H1 (cell line): ENCODE measurements at regions not wholly inside any gene's neighbourhood (a gene's known extent, or its start where the extent isn't known, plus 50 kb on each side); places are given as distances from the start of the nearest gene placed in this dataset.

Experiments
- ASH2L ChIP-seq: fragments of 200-600, 300-600 bp; sonication (generic); IDR thresholded peaks from one replicate; pipeline ENCODE4 v1.7.1; 2017; ENCODE audit warnings: low read length
- BCL11A ChIP-seq, 2 experiments: IDR thresholded peaks; one replicate each; pipeline ENCODE4 v1.6.1; 2011; ENCODE audit warnings: low read depth in 2 of 2, low read length in 2 of 2, mild to moderate bottlenecking in 2 of 2
- CBX8 ChIP-seq: fragments of 300-800, 300-1000 bp; sonication (generic); IDR thresholded peaks from 2 replicates; pipeline ENCODE4 v1.7.1; 2016; ENCODE audit warnings: low read depth, low read length, borderline replicate concordance
- CHD7 ChIP-seq: fragments of 300-600 bp; sonication (generic); IDR thresholded peaks from 2 replicates; pipeline ENCODE4 v1.7.1; 2012; ENCODE audit warnings: low read length, moderate library complexity, mild to moderate bottlenecking, inconsistent platforms; ENCODE audit not compliant: insufficient replicate concordance
- EZH2 ChIP-seq: fragments of 200-600 bp; sonication (generic); IDR thresholded peaks from 2 replicates; pipeline ENCODE4 v1.7.1; 2012; ENCODE audit warnings: low read depth, mild to moderate bottlenecking, moderate library complexity, low read length, inconsistent platforms; ENCODE audit not compliant: severe bottlenecking
- NRF1 ChIP-seq: IDR thresholded peaks from 2 replicates; pipeline ENCODE4 v1.6.1; 2011; ENCODE audit warnings: mild to moderate bottlenecking, low read depth, low read length, improper control_type of control experiment
- PHF8 ChIP-seq: fragments of 200-600 bp; sonication (generic); conservative IDR thresholded peaks from 2 replicates; pipeline ENCODE4 v1.7.1; 2012; ENCODE audit warnings: low read depth, mild to moderate bottlenecking, inconsistent platforms, low read length, moderate library complexity
- POLR2AphosphoS5 ChIP-seq: IDR thresholded peaks from 2 replicates; pipeline ENCODE4 v1.6.1; 2011; ENCODE audit warnings: low read depth, low read length
- RXRA ChIP-seq: IDR thresholded peaks from 2 replicates; pipeline ENCODE4 v1.6.1; 2011; ENCODE audit warnings: low read depth, mild to moderate bottlenecking, low read length, moderate library complexity; ENCODE audit not compliant: insufficient read depth
- SP1 ChIP-seq: IDR thresholded peaks from 2 replicates; pipeline ENCODE4 v1.6.1; 2011; ENCODE audit warnings: low read depth, low read length
- TAF1 ChIP-seq: IDR thresholded peaks from 2 replicates; pipeline ENCODE4 v1.6.1; 2011; ENCODE audit warnings: mild to moderate bottlenecking, low read depth, low read length
- YY1 ChIP-seq: IDR thresholded peaks from 2 replicates; pipeline ENCODE4 v1.6.1; 2011; ENCODE audit warnings: low read depth, mild to moderate bottlenecking, low read length

GRCh38 chr5:105812304-105812703, 1858.4 kb downstream of the EFNA5 start (continued):
- no peak for TF ChIP-seq CHD7
- TF ChIP-seq YY1: no peak
- TF ChIP-seq RXRA: no peak
- no peak for TF ChIP-seq CBX8
- no peak for TF ChIP-seq PHF8
- no peak for TF ChIP-seq NRF1
- TF ChIP-seq ASH2L: no peak
- no peak for TF ChIP-seq TAF1
- TF ChIP-seq SP1: no peak
- TF ChIP-seq BCL11A (IDR thresholded peaks at IDR 0.05; ENCODE audit: low read depth in 2 of 2, low read length in 2 of 2): no peak
- TF ChIP-seq POLR2AphosphoS5: no peak
- no peak for TF ChIP-seq EZH2
